Endodermal cell (in vitro differentiated cells): ENCODE measurements at regions not wholly inside any gene's neighbourhood (a gene's known extent, or its start where the extent isn't known, plus 50 kb on each side); places are given as distances from the start of the nearest gene placed in this dataset.

Experiments
- DNase-seq: peaks from one replicate; pipeline ENCODE4 v3.0.0-alpha.2; 2017
- H3K27ac ChIP-seq: 2 replicates; pipeline ENCODE4 v1.5.1; 2013; ENCODE audit warnings: mild to moderate bottlenecking, low read depth, low read length, moderate library complexity
- H3K27me3 ChIP-seq: 2 replicates; pipeline ENCODE4 v1.6.1; 2013; ENCODE audit warnings: mild to moderate bottlenecking, low read length, moderate library complexity; ENCODE audit not compliant: insufficient read depth, control insufficient read depth, poor library complexity, severe bottlenecking
- H3K36me3 ChIP-seq: 2 replicates; pipeline ENCODE4 v1.7.0; 2013; ENCODE audit warnings: mild to moderate bottlenecking, low read length, moderate library complexity; ENCODE audit not compliant: control insufficient read depth, insufficient read depth
- H3K4me1 ChIP-seq: one replicate; pipeline ENCODE4 v1.7.0; 2013; ENCODE audit warnings: low read length; ENCODE audit not compliant: control insufficient read depth, insufficient read depth
- H3K4me3 ChIP-seq: 2 replicates; pipeline ENCODE4 v1.5.1; 2013; ENCODE audit warnings: mild to moderate bottlenecking, low read length, moderate library complexity
- H3K9ac ChIP-seq: 2 replicates; pipeline ENCODE4 v1.6.1; 2013; ENCODE audit warnings: mild to moderate bottlenecking, low read length, moderate library complexity; ENCODE audit not compliant: poor library complexity, severe bottlenecking; ENCODE audit errors: extremely low read depth
- H3K9me3 ChIP-seq: 2 replicates; pipeline ENCODE4 v1.6.1; 2013; ENCODE audit warnings: mild to moderate bottlenecking, low read length, moderate library complexity; ENCODE audit not compliant: control insufficient read depth
- H3K27ac Mint-ChIP-seq: 2 replicates; pipeline ENCODE4 v1.8.0; 2020; ENCODE audit warnings: mixed read lengths
- H3K27me3 Mint-ChIP-seq: 2 replicates; pipeline ENCODE4 v1.8.0; 2021; ENCODE audit warnings: mild to moderate bottlenecking, mixed read lengths; ENCODE audit not compliant: insufficient read depth
- H3K36me3 Mint-ChIP-seq: 2 replicates; pipeline ENCODE4 v1.8.0; 2020; ENCODE audit warnings: low read depth, mixed read lengths
- H3K4me1 Mint-ChIP-seq: 2 replicates; pipeline ENCODE4 v1.8.0; 2020; ENCODE audit warnings: mixed read lengths
- H3K4me3 Mint-ChIP-seq: 2 replicates; pipeline ENCODE4 v1.8.0; 2020; ENCODE audit warnings: mild to moderate bottlenecking, moderate library complexity, mixed read lengths
- H3K9me3 Mint-ChIP-seq: 2 replicates; pipeline ENCODE4 v1.8.0; 2020; ENCODE audit warnings: mild to moderate bottlenecking, mixed read lengths
- WGBS, 2 experiments: methylation state at CpG; one replicate each; pipeline versions ENCODE4 v1.1.5 to v1.1.7; 2013; ENCODE audit warnings: missing lambda C conversion rate in 2 of 2, mixed read lengths in 1 of 2; ENCODE audit not compliant: insufficient coverage in 1 of 2, insufficient read length in 1 of 2; 5-methylcytosine and 5-hydroxymethylcytosine counted together
- TF ChIP-seq, protein P1 (sequence below): fragments of 200-600 bp; sonication (generic); conservative IDR thresholded peaks from 2 replicates; pipeline ENCODE4 v1.5.0; 2021; ENCODE audit warnings: antibody characterized with exemption, mild to moderate bottlenecking

DNA sequence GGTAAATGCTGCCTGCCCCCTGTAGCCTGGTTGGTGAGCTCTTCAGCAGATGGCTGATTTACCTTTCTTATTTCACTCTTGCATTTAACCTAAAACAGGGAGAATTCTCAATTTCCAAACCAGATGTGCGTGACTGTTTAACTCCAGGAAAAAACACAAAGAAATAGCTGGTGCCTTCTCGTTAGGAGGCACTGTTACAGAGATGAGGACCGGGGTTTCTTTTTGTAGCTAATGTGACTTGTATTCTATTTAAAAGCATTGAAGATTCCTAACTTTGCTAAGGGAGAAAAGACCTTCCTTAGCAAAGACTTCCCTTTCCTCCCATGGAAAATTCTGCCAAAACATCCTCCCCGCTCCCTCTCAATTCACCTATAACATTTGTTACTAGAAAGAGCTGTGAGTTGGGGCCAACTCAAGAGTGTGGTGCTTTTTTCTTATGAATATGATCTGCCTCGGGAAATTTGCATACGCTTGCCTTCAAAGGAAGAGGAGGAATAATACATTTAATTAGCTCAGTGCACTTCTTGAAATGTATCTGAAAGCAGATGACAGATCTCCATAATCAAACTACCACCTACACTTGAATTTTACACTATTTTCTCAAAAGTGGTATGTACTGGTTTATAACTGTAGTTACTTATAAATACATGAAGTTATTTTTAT is 102.0 kb upstream of the ARID2 start:
- WGBS, 2 experiments: 86% methylated on average over 6 of the region's 6 CpGs; no CpG with 5 or more reads in 1 of the 2 experiments
- Mint-ChIP-seq H3K36me3 (no peaks in the 10 kb centered on the region), H3K27ac (no peak overlapping the region), H3K27me3 (peaks cover 11% of the 10 kb centered on the region), H3K4me3 (no peak overlapping the region), H3K4me1 (peaks cover 2% of the 10 kb centered on the region), H3K9me3 (no peaks in the 10 kb centered on the region)
- no peak overlapping the region for H3K27ac ChIP-seq
- H3K4me1 ChIP-seq: no peaks in the 10 kb centered on the region
- H3K4me3 ChIP-seq: no peak overlapping the region
- no peak for DNase-seq
- TF ChIP-seq, protein P1, sequence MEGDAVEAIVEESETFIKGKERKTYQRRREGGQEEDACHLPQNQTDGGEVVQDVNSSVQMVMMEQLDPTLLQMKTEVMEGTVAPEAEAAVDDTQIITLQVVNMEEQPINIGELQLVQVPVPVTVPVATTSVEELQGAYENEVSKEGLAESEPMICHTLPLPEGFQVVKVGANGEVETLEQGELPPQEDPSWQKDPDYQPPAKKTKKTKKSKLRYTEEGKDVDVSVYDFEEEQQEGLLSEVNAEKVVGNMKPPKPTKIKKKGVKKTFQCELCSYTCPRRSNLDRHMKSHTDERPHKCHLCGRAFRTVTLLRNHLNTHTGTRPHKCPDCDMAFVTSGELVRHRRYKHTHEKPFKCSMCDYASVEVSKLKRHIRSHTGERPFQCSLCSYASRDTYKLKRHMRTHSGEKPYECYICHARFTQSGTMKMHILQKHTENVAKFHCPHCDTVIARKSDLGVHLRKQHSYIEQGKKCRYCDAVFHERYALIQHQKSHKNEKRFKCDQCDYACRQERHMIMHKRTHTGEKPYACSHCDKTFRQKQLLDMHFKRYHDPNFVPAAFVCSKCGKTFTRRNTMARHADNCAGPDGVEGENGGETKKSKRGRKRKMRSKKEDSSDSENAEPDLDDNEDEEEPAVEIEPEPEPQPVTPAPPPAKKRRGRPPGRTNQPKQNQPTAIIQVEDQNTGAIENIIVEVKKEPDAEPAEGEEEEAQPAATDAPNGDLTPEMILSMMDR: no peak
- no peak overlapping the region for H3K9ac ChIP-seq
- no peaks in the 10 kb centered on the region for H3K36me3 ChIP-seq
- H3K9me3 ChIP-seq: no peaks in the 10 kb centered on the region
- H3K27me3 ChIP-seq: peaks cover 24% of the 10 kb centered on the region

DNA sequence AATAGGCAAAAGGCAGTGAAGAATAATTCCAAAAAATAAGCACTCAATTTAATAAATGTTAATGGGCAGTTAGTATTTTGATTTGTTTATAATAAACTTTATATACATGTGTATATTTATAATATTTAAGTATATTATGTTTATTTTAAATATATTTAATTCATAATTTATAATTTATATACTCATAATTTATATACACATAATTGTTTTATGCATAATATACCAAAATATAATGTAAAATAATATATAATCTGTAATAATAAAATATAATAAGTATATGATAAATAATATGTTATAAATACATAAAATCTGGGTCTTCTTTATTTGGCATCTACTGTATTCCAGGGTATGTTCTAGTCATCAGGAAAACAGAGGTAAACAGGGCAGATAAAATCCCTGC is 100.2 kb upstream of the ARID2 start:
- DNase-seq: no peak

DNA sequence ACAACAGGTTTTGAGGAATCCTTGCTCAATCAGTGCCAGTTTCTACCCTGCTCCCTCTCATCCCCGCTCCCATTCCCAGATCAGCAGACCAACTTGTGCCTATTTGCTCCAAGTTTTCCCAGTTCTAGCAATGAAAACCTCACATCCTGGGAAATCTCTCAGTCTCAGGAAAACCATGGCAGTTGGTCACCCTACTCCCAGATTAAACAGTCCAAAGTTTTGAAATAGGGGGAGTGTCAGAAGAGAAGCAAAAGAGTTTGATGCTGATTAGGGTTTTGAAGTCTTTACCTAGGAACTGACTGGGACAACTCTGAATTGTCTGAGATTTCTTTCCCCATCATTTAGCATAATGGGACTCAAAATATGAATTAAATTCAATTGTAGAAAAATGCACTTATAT is 95.8 kb upstream of the ARID2 start:
- WGBS, 2 experiments: 88 to 100% methylated on average over 1 of the region's 1 CpG
- H3K4me3 Mint-ChIP-seq: no peak overlapping the region
- TF ChIP-seq, protein P1: no peak

More for the DNA sequence above, 100.2 kb upstream of the ARID2 start:
- no peak overlapping the region for H3K27ac Mint-ChIP-seq
- Histone ChIP-seq H3K4me3 (no peak overlapping the region), H3K27me3 (peaks cover 32% of the 10 kb centered on the region), H3K9ac (no peak overlapping the region), H3K27ac (no peak overlapping the region), H3K9me3 (no peaks in the 10 kb centered on the region), H3K36me3 (no peaks in the 10 kb centered on the region), H3K4me1 (no peaks in the 10 kb centered on the region)
- H3K4me3 Mint-ChIP-seq: no peak overlapping the region
- peaks cover 4% of the 10 kb centered on the region for H3K4me1 Mint-ChIP-seq
- H3K27me3 Mint-ChIP-seq: peaks cover 19% of the 10 kb centered on the region
- no peaks in the 10 kb centered on the region for H3K36me3 Mint-ChIP-seq
- TF ChIP-seq, protein P1: no peak
- no peaks in the 10 kb centered on the region for H3K9me3 Mint-ChIP-seq

More for the DNA sequence above, 95.8 kb upstream of the ARID2 start:
- H3K4me3 ChIP-seq: no peak overlapping the region
- Mint-ChIP-seq H3K36me3 (no peaks in the 10 kb centered on the region), H3K4me1 (peaks cover 18% of the 10 kb centered on the region), H3K27me3 (peaks cover 21% of the 10 kb centered on the region), H3K9me3 (no peaks in the 10 kb centered on the region), H3K27ac (no peak overlapping the region)
- no peaks in the 10 kb centered on the region for H3K36me3 ChIP-seq
- H3K4me1 ChIP-seq: no peaks in the 10 kb centered on the region
- H3K9me3 ChIP-seq: no peaks in the 10 kb centered on the region
- H3K27me3 ChIP-seq: peaks cover 26% of the 10 kb centered on the region
- H3K9ac ChIP-seq: no peak overlapping the region
- no peak for DNase-seq
- no peak overlapping the region for H3K27ac ChIP-seq
